KMS-11 (cell line): ENCODE measurements at regions not wholly inside any gene's neighbourhood (a gene's known extent, or its start where the extent isn't known, plus 50 kb on each side); places are given as distances from the start of the nearest gene placed in this dataset.

Source experiments
- H2AFZ ChIP-seq: fragments of 200-600 bp; sonication (generic); 2 replicates; pipeline ENCODE4 v1.6.1; 2016; ENCODE audit warnings: antibody characterized with exemption, mixed run types, low read depth
- H3K27ac ChIP-seq: fragments of 200-600 bp; sonication (generic); 2 replicates; pipeline ENCODE4 v1.6.1; 2016; ENCODE audit warnings: mild to moderate bottlenecking, mixed run types
- H3K27me3 ChIP-seq: fragments of 200-600 bp; sonication (generic); 2 replicates; pipeline ENCODE4 v1.6.1; 2017; ENCODE audit warnings: mild to moderate bottlenecking, low read depth, mixed run types, moderate library complexity; ENCODE audit not compliant: insufficient read depth
- H3K36me3 ChIP-seq: fragments of 200-600 bp; sonication (generic); 2 replicates; pipeline ENCODE4 v1.6.1; 2017; ENCODE audit warnings: mild to moderate bottlenecking, mixed run types; ENCODE audit not compliant: insufficient read depth
- H3K4me1 ChIP-seq: fragments of 200-600 bp; sonication (generic); 2 replicates; pipeline ENCODE4 v1.6.1; 2016; ENCODE audit warnings: mild to moderate bottlenecking, low read depth, mixed run types; ENCODE audit not compliant: poor library complexity, severe bottlenecking
- H3K4me2 ChIP-seq: fragments of 200-600 bp; sonication (generic); 2 replicates; pipeline ENCODE4 v1.7.0; 2016; ENCODE audit warnings: mild to moderate bottlenecking, mixed run types
- H3K4me3 ChIP-seq: fragments of 200-600 bp; sonication (generic); IDR thresholded peaks from 2 replicates; pipeline ENCODE4 v1.6.1; 2017; ENCODE audit warnings: low read depth, low read length, mixed read lengths; ENCODE audit not compliant: insufficient read depth
- H3K79me2 ChIP-seq: fragments of 200-600 bp; sonication (generic); 2 replicates; pipeline ENCODE4 v1.6.1; 2016; ENCODE audit warnings: low read depth, mixed run types; ENCODE audit not compliant: insufficient read depth
- H3K9ac ChIP-seq: fragments of 200-600 bp; sonication (generic); 2 replicates; pipeline ENCODE4 v1.6.1; 2016; ENCODE audit warnings: mild to moderate bottlenecking, mixed run types
- H4K20me1 ChIP-seq: fragments of 200-600 bp; sonication (generic); 2 replicates; pipeline ENCODE4 v1.6.1; 2016; ENCODE audit warnings: mild to moderate bottlenecking, mixed run types; ENCODE audit not compliant: insufficient read depth
- CTCF ChIP-seq: fragments of 200-600 bp; sonication (generic); conservative IDR thresholded peaks from 2 replicates; pipeline ENCODE4 v1.6.1; 2017; ENCODE audit warnings: low read depth, mild to moderate bottlenecking, antibody characterized with exemption, low read length, moderate library complexity, mixed read lengths

GRCh38 chr14:38973083-38973700 is 129.8 kb downstream of the SEC23A start:
- no peaks in the 10 kb centered on the region for H3K27me3 ChIP-seq
- H3K79me2 ChIP-seq, result no peaks in the 10 kb centered on the region
- no peak overlapping the region for H3K9ac ChIP-seq
- H3K4me3 ChIP-seq, result no peak overlapping the region
- H3K4me2 ChIP-seq, result no peak overlapping the region
- H4K20me1 ChIP-seq, result no peaks in the 10 kb centered on the region
- no peaks in the 10 kb centered on the region for H3K36me3 ChIP-seq
- TF ChIP-seq CTCF, result no peak
- no peak overlapping the region for H3K27ac ChIP-seq
- no peaks in the 10 kb centered on the region for H3K4me1 ChIP-seq
- no peak overlapping the region for H2AFZ ChIP-seq

- no peaks in the 10 kb centered on the region for H3K36me3 ChIP-seq
- no peak for TF ChIP-seq CTCF
- no peak overlapping the region for H3K4me2 ChIP-seq
Measured at GRCh38 chr14:38972511-38972910, 130.5 kb downstream of the SEC23A start.

DNA sequence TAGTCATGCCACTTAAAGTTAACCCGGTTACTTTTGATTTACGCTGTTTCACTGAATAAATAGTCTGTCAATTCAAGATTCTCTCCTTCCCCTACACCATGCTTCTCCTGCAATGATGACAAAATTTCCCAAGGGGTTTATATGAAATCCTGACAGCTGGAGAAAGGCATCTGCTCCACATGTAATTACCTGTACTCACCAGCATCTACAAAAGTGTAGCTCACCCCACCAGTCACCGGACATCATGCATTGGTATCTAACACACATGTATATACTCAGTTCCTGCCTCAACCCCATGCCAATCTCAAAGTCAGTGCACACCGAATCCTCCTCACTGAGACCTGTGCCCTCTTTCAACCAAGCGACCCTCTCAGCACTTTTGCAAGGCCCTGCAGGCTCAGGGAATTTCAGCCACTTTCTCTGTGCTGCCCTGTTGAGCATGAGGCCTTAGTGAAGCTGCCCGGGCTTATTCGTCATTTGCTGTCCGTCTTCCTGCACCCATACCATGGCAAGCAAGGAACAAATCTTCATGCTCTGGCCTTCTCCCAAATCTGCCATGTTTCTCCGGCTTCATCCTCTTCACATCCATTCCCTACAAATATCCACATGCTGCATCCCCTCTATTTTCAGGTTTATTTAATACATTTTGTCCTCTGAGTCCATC is 131.6 kb downstream of the SEC23A start:
- no peaks in the 10 kb centered on the region for H3K79me2 ChIP-seq
- no peaks in the 10 kb centered on the region for H4K20me1 ChIP-seq
- H2AFZ ChIP-seq, result no peak overlapping the region
- H3K4me2 ChIP-seq, result no peak overlapping the region
- H3K4me1 ChIP-seq, result no peaks in the 10 kb centered on the region
- no peak overlapping the region for H3K27ac ChIP-seq
- no peaks in the 10 kb centered on the region for H3K27me3 ChIP-seq
- H3K36me3 ChIP-seq, result no peaks in the 10 kb centered on the region
- no peak overlapping the region for H3K4me3 ChIP-seq
- H3K9ac ChIP-seq, result no peak overlapping the region
- no peak for TF ChIP-seq CTCF

More at GRCh38 chr14:38972511-38972910, 130.5 kb downstream of the SEC23A start:
- no peak overlapping the region for H3K27ac ChIP-seq
- no peaks in the 10 kb centered on the region for H3K4me1 ChIP-seq
- no peak overlapping the region for H3K9ac ChIP-seq
- no peak overlapping the region for H3K4me3 ChIP-seq
- H3K27me3 ChIP-seq, result no peaks in the 10 kb centered on the region
- H2AFZ ChIP-seq, result no peak overlapping the region
- no peaks in the 10 kb centered on the region for H4K20me1 ChIP-seq
- H3K79me2 ChIP-seq, result no peaks in the 10 kb centered on the region

- Histone ChIP-seq H3K4me3 (no peak overlapping the region), H3K27ac (no peak overlapping the region), H3K4me2 (no peak overlapping the region), H4K20me1 (no peaks in the 10 kb centered on the region), H2AFZ (no peak overlapping the region), H3K79me2 (no peaks in the 10 kb centered on the region), H3K36me3 (no peaks in the 10 kb centered on the region), H3K4me1 (no peaks in the 10 kb centered on the region), H3K9ac (no peak overlapping the region), H3K27me3 (no peaks in the 10 kb centered on the region)
- TF ChIP-seq CTCF, result no peak
Measured at GRCh38 chr14:38964630-38965029, 138.4 kb downstream of the SEC23A start.
